ENCODE measurements at regions not wholly inside any gene's neighbourhood (a gene's known extent, or its start where the extent isn't known, plus 50 kb on each side); places are given as distances from the start of the nearest gene placed in this dataset.

DNA sequence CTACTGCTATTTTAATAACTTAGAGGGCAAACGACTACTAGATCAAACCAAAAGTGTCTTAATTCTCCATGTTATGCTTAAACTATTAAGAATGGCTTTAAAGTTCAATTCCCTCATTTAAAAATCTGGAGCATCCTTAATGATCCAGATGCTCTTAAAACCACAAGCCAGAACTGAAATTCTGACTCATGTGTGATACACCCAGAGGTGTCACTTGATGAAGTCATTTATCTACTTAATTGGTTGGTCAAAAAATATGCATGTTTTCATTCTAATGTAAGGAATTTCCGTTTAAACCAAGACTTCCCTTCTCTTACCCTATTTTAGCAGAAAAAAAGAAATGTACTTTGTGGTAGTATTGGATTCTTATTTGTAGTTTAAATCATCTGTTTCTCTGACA lies 1261.2 kb upstream of the B3GALT2 start (continued):
- TF ChIP-seq BMI1 (IDR thresholded peaks at IDR 0.05; ENCODE audit: borderline replicate concordance) (no peak), JUNB (IDR thresholded peaks at IDR 0.05) (no peak), MEF2A (IDR thresholded peaks at IDR 0.05; ENCODE audit: insufficient read depth, low read depth, low read length) (no peak)

DNA sequence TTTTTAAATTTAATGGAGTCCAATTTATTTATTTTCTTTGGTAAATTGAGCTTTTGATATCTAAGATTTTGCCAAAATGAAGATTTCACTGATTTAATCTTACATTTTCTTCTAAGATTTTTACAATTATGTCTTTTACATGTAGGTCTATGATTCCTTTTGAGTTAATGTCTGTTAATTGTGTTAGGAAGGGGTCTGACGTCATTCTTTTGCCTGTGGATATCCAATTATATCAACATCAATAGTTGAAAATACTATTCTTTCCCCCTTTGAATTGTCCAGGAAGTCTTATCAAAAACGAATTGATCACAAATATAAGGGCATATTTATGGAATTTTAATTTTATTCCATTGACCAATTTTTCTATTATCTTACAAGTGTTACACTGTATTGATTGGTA lies 1258.8 kb upstream of the B3GALT2 start:
- no peak for DNase-seq (ENCODE audit: low read depth, low spot score)
- TF ChIP-seq, protein P1, sequence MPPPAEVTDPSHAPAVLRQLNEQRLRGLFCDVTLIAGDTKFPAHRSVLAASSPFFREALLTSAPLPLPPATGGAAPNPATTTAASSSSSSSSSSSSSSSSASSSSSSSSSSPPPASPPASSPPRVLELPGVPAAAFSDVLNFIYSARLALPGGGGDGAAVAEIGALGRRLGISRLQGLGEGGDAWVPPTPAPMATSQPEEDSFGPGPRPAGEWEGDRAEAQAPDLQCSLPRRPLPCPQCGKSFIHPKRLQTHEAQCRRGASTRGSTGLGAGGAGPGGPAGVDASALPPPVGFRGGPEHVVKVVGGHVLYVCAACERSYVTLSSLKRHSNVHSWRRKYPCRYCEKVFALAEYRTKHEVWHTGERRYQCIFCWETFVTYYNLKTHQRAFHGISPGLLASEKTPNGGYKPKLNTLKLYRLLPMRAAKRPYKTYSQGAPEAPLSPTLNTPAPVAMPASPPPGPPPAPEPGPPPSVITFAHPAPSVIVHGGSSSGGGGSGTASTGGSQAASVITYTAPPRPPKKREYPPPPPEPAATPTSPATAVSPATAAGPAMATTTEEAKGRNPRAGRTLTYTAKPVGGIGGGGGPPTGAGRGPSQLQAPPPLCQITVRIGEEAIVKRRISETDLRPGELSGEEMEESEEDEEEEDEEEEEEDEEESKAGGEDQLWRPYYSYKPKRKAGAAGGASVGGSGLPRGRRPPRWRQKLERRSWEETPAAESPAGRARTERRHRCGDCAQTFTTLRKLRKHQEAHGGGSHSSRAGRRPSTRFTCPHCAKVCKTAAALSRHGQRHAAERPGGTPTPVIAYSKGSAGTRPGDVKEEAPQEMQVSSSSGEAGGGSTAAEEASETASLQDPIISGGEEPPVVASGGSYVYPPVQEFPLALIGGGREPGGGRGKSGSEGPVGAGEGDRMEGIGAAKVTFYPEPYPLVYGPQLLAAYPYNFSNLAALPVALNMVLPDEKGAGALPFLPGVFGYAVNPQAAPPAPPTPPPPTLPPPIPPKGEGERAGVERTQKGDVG (CRISPR knock-in tag; IDR thresholded peaks at IDR 0.05), result no peak
- TF ChIP-seq SMARCA5 (IDR thresholded peaks at IDR 0.05) (no peak), RUNX3 (IDR thresholded peaks at IDR 0.05; ENCODE audit: low read length) (no peak), CHD4 (IDR thresholded peaks at IDR 0.05) (no peak), MTA3 (IDR thresholded peaks at IDR 0.05; ENCODE audit: borderline replicate concordance, low read length) (no peak), ATF7 (IDR thresholded peaks at IDR 0.05; ENCODE audit: low read depth) (no peak), NR2C1 (IDR thresholded peaks at IDR 0.05) (no peak), RFX5 (IDR thresholded peaks at IDR 0.05; ENCODE audit: low read depth, low read length) (no peak)
- TF ChIP-seq, protein P2, sequence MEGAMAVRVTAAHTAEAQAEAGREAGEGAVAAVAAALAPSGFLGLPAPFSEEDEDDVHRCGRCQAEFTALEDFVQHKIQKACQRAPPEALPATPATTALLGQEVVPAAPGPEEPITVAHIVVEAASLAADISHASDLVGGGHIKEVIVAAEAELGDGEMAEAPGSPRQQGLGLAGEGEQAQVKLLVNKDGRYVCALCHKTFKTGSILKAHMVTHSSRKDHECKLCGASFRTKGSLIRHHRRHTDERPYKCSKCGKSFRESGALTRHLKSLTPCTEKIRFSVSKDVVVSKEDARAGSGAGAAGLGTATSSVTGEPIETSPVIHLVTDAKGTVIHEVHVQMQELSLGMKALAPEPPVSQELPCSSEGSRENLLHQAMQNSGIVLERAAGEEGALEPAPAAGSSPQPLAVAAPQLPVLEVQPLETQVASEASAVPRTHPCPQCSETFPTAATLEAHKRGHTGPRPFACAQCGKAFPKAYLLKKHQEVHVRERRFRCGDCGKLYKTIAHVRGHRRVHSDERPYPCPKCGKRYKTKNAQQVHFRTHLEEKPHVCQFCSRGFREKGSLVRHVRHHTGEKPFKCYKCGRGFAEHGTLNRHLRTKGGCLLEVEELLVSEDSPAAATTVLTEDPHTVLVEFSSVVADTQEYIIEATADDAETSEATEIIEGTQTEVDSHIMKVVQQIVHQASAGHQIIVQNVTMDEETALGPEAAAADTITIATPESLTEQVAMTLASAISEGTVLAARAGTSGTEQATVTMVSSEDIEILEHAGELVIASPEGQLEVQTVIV (IDR thresholded peaks at IDR 0.05; ENCODE audit: borderline replicate concordance, partially characterized antibody), result no peak
- TF ChIP-seq, protein P3, sequence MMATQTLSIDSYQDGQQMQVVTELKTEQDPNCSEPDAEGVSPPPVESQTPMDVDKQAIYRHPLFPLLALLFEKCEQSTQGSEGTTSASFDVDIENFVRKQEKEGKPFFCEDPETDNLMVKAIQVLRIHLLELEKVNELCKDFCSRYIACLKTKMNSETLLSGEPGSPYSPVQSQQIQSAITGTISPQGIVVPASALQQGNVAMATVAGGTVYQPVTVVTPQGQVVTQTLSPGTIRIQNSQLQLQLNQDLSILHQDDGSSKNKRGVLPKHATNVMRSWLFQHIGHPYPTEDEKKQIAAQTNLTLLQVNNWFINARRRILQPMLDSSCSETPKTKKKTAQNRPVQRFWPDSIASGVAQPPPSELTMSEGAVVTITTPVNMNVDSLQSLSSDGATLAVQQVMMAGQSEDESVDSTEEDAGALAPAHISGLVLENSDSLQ (IDR thresholded peaks at IDR 0.05), result no peak
- TF ChIP-seq, protein P4, sequence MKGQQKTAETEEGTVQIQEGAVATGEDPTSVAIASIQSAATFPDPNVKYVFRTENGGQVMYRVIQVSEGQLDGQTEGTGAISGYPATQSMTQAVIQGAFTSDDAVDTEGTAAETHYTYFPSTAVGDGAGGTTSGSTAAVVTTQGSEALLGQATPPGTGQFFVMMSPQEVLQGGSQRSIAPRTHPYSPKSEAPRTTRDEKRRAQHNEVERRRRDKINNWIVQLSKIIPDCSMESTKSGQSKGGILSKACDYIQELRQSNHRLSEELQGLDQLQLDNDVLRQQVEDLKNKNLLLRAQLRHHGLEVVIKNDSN (IDR thresholded peaks at IDR 0.05; ENCODE audit: borderline replicate concordance, extremely low read length, insufficient read depth, low read depth, low read length), result no peak
- no peak for FAIRE-seq
- 0% methylated on average over 2 of the region's 2 CpGs for WGBS (ENCODE audit: insufficient coverage, insufficient replicate concordance, low lambda C conversion rate, missing lambda C conversion rate)
- ChIA-PET CTCF (no interaction called here), RAD21 (ENCODE audit: unreplicated experiment) (no interaction called here), SMC1A (ENCODE audit: uncharacterized antibody, unreplicated experiment) (no interaction called here), POLR2A (no interaction called here)
- Histone ChIP-seq H3K4me3 (no peak overlapping the region), H2AFZ (ENCODE audit: control insufficient read depth, low read depth, low read length) (no peak overlapping the region), H3K4me2 (ENCODE audit: control insufficient read depth, insufficient read depth) (no peak overlapping the region), H3K9ac (ENCODE audit: control insufficient read depth, insufficient read depth, low read length) (no peak overlapping the region), H3K27ac (ENCODE audit: control insufficient read depth, insufficient read depth) (no peak overlapping the region), H3K27me3 (replicated peaks in 1 of 2; ENCODE audit: control insufficient read depth in 2 of 2, insufficient read depth in 2 of 2, low read length in 1 of 2) (no peaks in the 10 kb centered on the region), H3K79me2 (ENCODE audit: control insufficient read depth, insufficient read depth, low read length) (no peaks in the 10 kb centered on the region), H3K36me3 (ENCODE audit: control insufficient read depth in 2 of 2, insufficient read depth in 2 of 2, low read length in 1 of 2) (no peaks in the 10 kb centered on the region), H4K20me1 (ENCODE audit: control insufficient read depth, insufficient read depth) (no peaks in the 10 kb centered on the region), H3K9me3 (replicated peaks; ENCODE audit: control insufficient read depth, insufficient read depth, low read length) (no peaks in the 10 kb centered on the region), H3K4me1 (ENCODE audit: control insufficient read depth, insufficient read depth, low read length) (no peaks in the 10 kb centered on the region)
- ATAC-seq, result no peak
- no TSS peak for BruUV-seq (replicated peaks)
- in situ Hi-C loops (cut with MboI), result no loop called here
- intact Hi-C loops (cut with micrococcal nuclease; ENCODE audit: unreplicated experiment), result no loop called here
